Tibial nerve (tissue), 4 donors: ENCODE measurements at regions not wholly inside any gene's neighbourhood (a gene's known extent, or its start where the extent isn't known, plus 50 kb on each side); places are given as distances from the start of the nearest gene placed in this dataset.
"Not testable (repeated sequence)": the region's sequence is repeated elsewhere in the genome, so short reads cannot be mapped to it uniquely, and the experiment has no call there.

Experiments
- DNase-seq, 2 donors: peaks; one replicate each; pipeline ENCODE4 v3.0.0-alpha.2; 2019; ENCODE audit warnings: low spot score in 2 of 2
- H3K27ac ChIP-seq, 4 donors: fragments of 200-600 bp; sonication (generic) in 3 of 4; one replicate each; pipeline ENCODE4 v1.5.1; 2017 to 2019; ENCODE audit warnings: mild to moderate bottlenecking in 1 of 4
- H3K27me3 ChIP-seq, 2 donors: fragments of 200-600 bp; sonication (generic) in 1 of 2; one replicate each; pipeline versions ENCODE4 v1.5.1 to v1.6.0; 2017 to 2019
- H3K36me3 ChIP-seq, 3 donors: fragments of 200-600 bp; sonication (generic); one replicate each; pipeline ENCODE4 v1.5.1; 2018 to 2019
- H3K4me1 ChIP-seq, 4 donors: fragments of 200-600 bp; sonication (generic) in 3 of 4; one replicate each; pipeline ENCODE4 v1.5.1; 2017 to 2019
- H3K4me3 ChIP-seq, 4 donors: fragments of 200-600 bp; sonication (generic) in 3 of 4; one replicate each; pipeline ENCODE4 v1.5.1; 2017 to 2019; ENCODE audit warnings: mild to moderate bottlenecking in 1 of 4, moderate library complexity in 1 of 4
- H3K9me3 ChIP-seq, 4 donors: fragments of 200-600 bp; sonication (generic) in 3 of 4; one replicate each; pipeline ENCODE4 v1.5.1; 2017 to 2019
- CTCF ChIP-seq, 5 experiments: fragments of 200-600 bp in 3 of 5; fragments of 450-650 bp in 2 of 5; sonication (generic) in 3 of 5; IDR thresholded peaks; one replicate each; pipeline ENCODE4 v1.5.1; 2016 to 2019; ENCODE audit warnings: antibody characterized with exemption in 5 of 5, mild to moderate bottlenecking in 3 of 5, moderate library complexity in 2 of 5
- EP300 ChIP-seq, 2 donors: sonication (generic); formaldehyde crosslinking; IDR thresholded peaks; one replicate each; pipeline ENCODE4 v1.6.1; 2017; ENCODE audit warnings: antibody characterized with exemption in 2 of 2, mild to moderate bottlenecking in 1 of 2
- POLR2A ChIP-seq, 2 donors: fragments of 450-650 bp; IDR thresholded peaks; one replicate each; pipeline ENCODE4 v1.6.1; 2017; ENCODE audit warnings: antibody characterized with exemption in 2 of 2, mild to moderate bottlenecking in 2 of 2, moderate library complexity in 2 of 2
- WGBS, 2 donors: methylation state at CpG; one replicate each; pipeline ENCODE4 v1.1.5; 2018; 5-methylcytosine and 5-hydroxymethylcytosine counted together

- Histone ChIP-seq H3K36me3 (no peaks in the 10 kb centered on the region), H3K27ac (peak overlapping the region in 2 of 4 donors; percentile 30 to 52)
- no peak for DNase-seq
Measured at GRCh38 chrX:46327566-46328115, 217.6 kb downstream of the ZNF674 start.

DNA sequence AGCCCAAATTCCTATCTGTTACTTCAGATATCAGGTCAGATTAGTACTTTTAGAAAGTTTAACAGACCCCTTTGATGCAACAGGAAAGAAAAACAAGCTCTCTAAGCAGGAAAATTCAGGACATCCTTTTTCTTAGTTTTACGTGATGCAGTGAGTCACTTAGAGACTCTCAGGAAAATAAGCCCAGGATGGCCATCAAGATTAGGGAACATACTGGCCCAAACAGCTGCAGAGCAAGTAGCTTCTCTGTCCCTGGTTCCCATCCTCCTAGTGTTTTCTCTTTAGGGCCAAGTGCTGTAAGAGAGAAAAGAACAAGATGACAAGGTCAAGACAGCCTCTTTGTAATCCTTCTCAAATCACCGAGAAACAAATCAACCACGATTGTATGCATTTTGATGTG, 219.1 kb downstream of the ZNF674 start:
- TF ChIP-seq POLR2A (IDR thresholded peaks at IDR 0.05) (no peak), CTCF (IDR thresholded peaks at IDR 0.05) (no peak), EP300 (IDR thresholded peaks at IDR 0.05) (no peak)
- H3K27ac ChIP-seq, result peak overlapping the region in 1 of 4 donors; percentile 52
- H3K9me3 ChIP-seq, result no peaks in the 10 kb centered on the region
- peaks cover 0 to 13% of the 10 kb centered on the region in 2 donors for H3K27me3 ChIP-seq
- H3K4me3 ChIP-seq, result no peak overlapping the region
- DNase-seq, result no peak
- no peaks in the 10 kb centered on the region for H3K36me3 ChIP-seq
- H3K4me1 ChIP-seq, result peaks cover 0 to 22% (median 0%) of the 10 kb centered on the region in 4 donors
- 51 to 65% methylated on average over 3 of the region's 3 CpGs for WGBS, 2 donors

More at GRCh38 chrX:46327566-46328115, 217.6 kb downstream of the ZNF674 start:
- Histone ChIP-seq H3K9me3 (no peaks in the 10 kb centered on the region), H3K4me1 (peaks cover 0 to 22% (median 0%) of the 10 kb centered on the region in 4 donors), H3K27me3 (peaks cover 0 to 13% of the 10 kb centered on the region in 2 donors), H3K4me3 (no peak overlapping the region)
- 26 to 27% methylated on average over 7 of the region's 7 CpGs for WGBS, 2 donors
- peak in 1 of 2 donors; percentile 25 for TF ChIP-seq EP300 (IDR thresholded peaks at IDR 0.05)
- TF ChIP-seq POLR2A (IDR thresholded peaks at IDR 0.05), result no peak
- TF ChIP-seq CTCF (IDR thresholded peaks at IDR 0.05), result no peak

GRCh38 chrX:46325312-46325877, 219.8 kb downstream of the ZNF674 start:
- Histone ChIP-seq H3K36me3 (no peaks in the 10 kb centered on the region), H3K9me3 (no peaks in the 10 kb centered on the region), H3K27me3 (peaks cover 0 to 13% of the 10 kb centered on the region in 2 donors), H3K4me3 (no peak overlapping the region), H3K27ac (peak overlapping the region in 1 of 4 donors; percentile 41), H3K4me1 (peaks cover 0 to 22% (median 0%) of the 10 kb centered on the region in 4 donors)
- WGBS, 2 donors, result 27 to 52% methylated on average over 4 to 5 of the region's 5 CpGs
- no peak for DNase-seq
- TF ChIP-seq EP300 (IDR thresholded peaks at IDR 0.05), result no peak
- no peak for TF ChIP-seq CTCF (IDR thresholded peaks at IDR 0.05)
- TF ChIP-seq POLR2A (IDR thresholded peaks at IDR 0.05), result no peak

GRCh38 chrX:46324166-46324565, 221.1 kb downstream of the ZNF674 start:
- Histone ChIP-seq H3K4me3 (no peak overlapping the region), H3K4me1 (peaks cover 0 to 22% (median 0%) of the 10 kb centered on the region in 4 donors), H3K27me3 (peaks cover 0 to 13% of the 10 kb centered on the region in 2 donors), H3K36me3 (no peaks in the 10 kb centered on the region), H3K9me3 (no peaks in the 10 kb centered on the region), H3K27ac (no peak overlapping the region)
- no peak for DNase-seq
- TF ChIP-seq CTCF (IDR thresholded peaks at IDR 0.05) (no peak), EP300 (IDR thresholded peaks at IDR 0.05) (no peak), POLR2A (IDR thresholded peaks at IDR 0.05) (no peak)
- WGBS, 2 donors, result 76 to 100% methylated on average over 3 of the region's 3 CpGs

DNA sequence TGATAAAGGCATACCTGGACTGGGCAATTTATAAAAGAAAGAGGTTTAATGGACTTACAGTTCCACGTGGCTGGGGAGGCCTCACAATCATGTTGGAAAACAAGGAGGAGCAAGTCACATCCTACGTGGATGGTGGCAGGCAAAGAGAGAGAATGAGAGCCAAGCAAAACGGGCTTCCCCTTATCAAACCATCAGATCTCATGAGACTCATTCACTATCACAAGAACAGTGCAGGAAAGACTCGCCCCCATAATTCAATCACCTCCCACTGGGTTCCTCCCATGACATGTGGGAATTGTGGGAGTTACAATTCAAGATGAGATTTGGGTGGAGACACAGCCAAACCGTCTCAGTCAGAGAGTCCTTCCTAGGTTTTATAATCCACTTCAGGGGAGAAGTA, 222.3 kb downstream of the ZNF674 start:
- Histone ChIP-seq H3K27me3 (peaks cover 0 to 13% of the 10 kb centered on the region in 2 donors), H3K4me1 (peaks cover 0 to 19% (median 0%) of the 10 kb centered on the region in 4 donors)
- H3K36me3 ChIP-seq, H3K27ac ChIP-seq, H3K4me3 ChIP-seq, H3K9me3 ChIP-seq, DNase-seq: not testable (repeated sequence)
- WGBS, 2 donors, result 41 to 75% methylated on average over 5 of the region's 5 CpGs
